Mesendoderm (in vitro differentiated cells): ENCODE measurements at regions not wholly inside any gene's neighbourhood (a gene's known extent, or its start where the extent isn't known, plus 50 kb on each side); places are given as distances from the start of the nearest gene placed in this dataset.
A peak's percentile ranks its signal among the peaks of the same experiment; 100 is the strongest.

Experiments
- DNase-seq: peaks from one replicate; pipeline ENCODE4 v3.0.0; 2013
- H2AK5ac ChIP-seq: 2 replicates; pipeline ENCODE4 v1.6.1; 2013; ENCODE audit warnings: low read length, inconsistent platforms
- H2BK120ac ChIP-seq: 2 replicates; pipeline ENCODE4 v1.6.1; 2013; ENCODE audit warnings: low read depth, mild to moderate bottlenecking, low read length, moderate library complexity, mixed read lengths
- H2BK15ac ChIP-seq: replicated peaks from 2 replicates; pipeline ENCODE4 v1.6.1; 2013; ENCODE audit warnings: low read depth, mild to moderate bottlenecking, moderate library complexity
- H2BK5ac ChIP-seq: 2 replicates; pipeline ENCODE4 v1.6.1; 2013; ENCODE audit warnings: low read length, inconsistent platforms
- H3K18ac ChIP-seq: 2 replicates; pipeline ENCODE4 v1.6.1; 2013; ENCODE audit warnings: mild to moderate bottlenecking, low read length, mixed read lengths
- H3K23ac ChIP-seq: one replicate; pipeline ENCODE4 v1.6.1; 2013; ENCODE audit warnings: low read length
- H3K27ac ChIP-seq: 2 replicates; pipeline ENCODE4 v1.5.1; 2013; ENCODE audit warnings: low read depth, mild to moderate bottlenecking, inconsistent platforms, low read length, moderate library complexity
- H3K27me3 ChIP-seq: 2 replicates; pipeline ENCODE4 v1.6.1; 2013; ENCODE audit warnings: low read length, control low read depth, mild to moderate bottlenecking, inconsistent platforms; ENCODE audit not compliant: insufficient read depth, poor library complexity
- H3K36me3 ChIP-seq: 2 replicates; pipeline ENCODE4 v1.6.1; 2013; ENCODE audit warnings: low read length, inconsistent platforms; ENCODE audit not compliant: control insufficient read depth, insufficient read depth
- H3K4ac ChIP-seq: one replicate; pipeline ENCODE4 v1.6.1; 2013; ENCODE audit warnings: low read depth, mild to moderate bottlenecking, low read length, moderate library complexity
- H3K4me1 ChIP-seq: 2 replicates; pipeline ENCODE4 v1.6.1; 2013; ENCODE audit warnings: low read depth, low read length, inconsistent platforms; ENCODE audit not compliant: control insufficient read depth
- H3K4me2 ChIP-seq: 2 replicates; pipeline ENCODE4 v1.6.1; 2013; ENCODE audit warnings: low read length
- H3K4me3 ChIP-seq: 2 replicates; pipeline ENCODE4 v1.5.1; 2013; ENCODE audit warnings: mild to moderate bottlenecking, low read length
- H3K56ac ChIP-seq: one replicate; pipeline ENCODE4 v1.6.1; 2013; ENCODE audit warnings: low read length
- H3K79me1 ChIP-seq: 2 replicates; pipeline ENCODE4 v1.6.1; 2013; ENCODE audit warnings: low read length, inconsistent platforms
- H3K79me2 ChIP-seq: 2 replicates; pipeline ENCODE4 v1.6.1; 2013; ENCODE audit warnings: mild to moderate bottlenecking, low read length; ENCODE audit not compliant: control insufficient read depth, insufficient read depth
- H3K9ac ChIP-seq: 2 replicates; pipeline ENCODE4 v1.6.1; 2013; ENCODE audit warnings: low read length, inconsistent platforms
- H4K5ac ChIP-seq: one replicate; pipeline ENCODE4 v1.6.1; 2013; ENCODE audit warnings: low read length
- H4K8ac ChIP-seq: one replicate; pipeline ENCODE4 v1.6.1; 2013; ENCODE audit warnings: low read depth, mild to moderate bottlenecking, control low read depth, low read length, moderate library complexity
- WGBS: extraction: QIAGEN DNeasy Blood & Tissue Kit; methylation state at CpG from one replicate; pipeline ENCODE4 v1.1.7; 2013; ENCODE audit warnings: low lambda C conversion rate, missing lambda C conversion rate; ENCODE audit not compliant: insufficient coverage; ENCODE audit errors: extremely low coverage; 5-methylcytosine and 5-hydroxymethylcytosine counted together

GRCh38 chr4:104795264-104795939 lies 300.7 kb upstream of the CXXC4 start:
- Histone ChIP-seq H3K27ac (no peak overlapping the region), H2BK5ac (no peak overlapping the region), H3K27me3 (no peaks in the 10 kb centered on the region), H2BK120ac (no peak overlapping the region), H4K8ac (no peak overlapping the region), H4K5ac (no peak overlapping the region), H3K79me2 (no peaks in the 10 kb centered on the region), H3K36me3 (no peaks in the 10 kb centered on the region), H3K9ac (no peak overlapping the region), H3K18ac (no peak overlapping the region), H3K4me3 (no peak overlapping the region), H3K23ac (no peak overlapping the region), H3K4me1 (no peaks in the 10 kb centered on the region), H2BK15ac (no peak overlapping the region), H3K56ac (no peak overlapping the region), H3K4ac (no peak overlapping the region), H2AK5ac (no peak overlapping the region), H3K79me1 (no peaks in the 10 kb centered on the region), H3K4me2 (no peak overlapping the region)
- DNase-seq: no peak
- WGBS: no CpG with 5 or more reads among the region's 2 CpGs

DNA sequence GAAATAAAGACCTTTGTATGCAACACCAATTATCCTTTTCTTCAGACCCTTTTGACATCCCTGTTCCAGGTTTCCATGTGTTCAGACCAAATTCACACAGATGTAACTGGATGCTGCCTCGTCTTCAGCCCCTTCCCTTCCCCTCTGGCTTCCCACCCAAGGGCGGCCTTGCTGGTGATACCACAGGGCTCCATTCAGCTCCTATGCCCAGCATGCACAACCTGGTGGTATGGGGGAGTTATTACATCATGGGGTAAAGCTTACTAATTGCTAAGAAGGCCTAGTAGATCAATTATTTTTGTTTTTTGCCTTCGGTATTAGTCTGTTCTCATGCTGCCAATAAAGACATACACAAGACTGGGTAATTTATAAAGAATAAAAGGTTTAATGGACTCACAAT lies 317.0 kb upstream of the CXXC4 start:
- Histone ChIP-seq H3K4me2 (no peak overlapping the region), H3K4me3 (no peak overlapping the region), H4K8ac (no peak overlapping the region), H3K18ac (no peak overlapping the region), H3K27me3 (no peaks in the 10 kb centered on the region), H3K36me3 (no peaks in the 10 kb centered on the region), H3K79me2 (no peaks in the 10 kb centered on the region), H3K79me1 (no peaks in the 10 kb centered on the region), H2BK15ac (no peak overlapping the region), H2BK120ac (no peak overlapping the region), H3K56ac (no peak overlapping the region), H3K9ac (no peak overlapping the region), H2AK5ac (no peak overlapping the region), H4K5ac (no peak overlapping the region), H3K4ac (no peak overlapping the region), H3K23ac (no peak overlapping the region), H2BK5ac (no peak overlapping the region), H3K27ac (no peak overlapping the region), H3K4me1 (no peaks in the 10 kb centered on the region)
- DNase-seq: peak; percentile 12
- no CpG with 5 or more reads among the region's 3 CpGs for WGBS

- H4K5ac ChIP-seq: no peak overlapping the region
- no peak overlapping the region for H2BK5ac ChIP-seq
- no peak overlapping the region for H3K4me3 ChIP-seq
- no peak overlapping the region for H3K4ac ChIP-seq
- no peaks in the 10 kb centered on the region for H3K27me3 ChIP-seq
- H3K4me1 ChIP-seq: no peaks in the 10 kb centered on the region
- H2BK120ac ChIP-seq: no peak overlapping the region
- H4K8ac ChIP-seq: no peak overlapping the region
- no peaks in the 10 kb centered on the region for H3K79me2 ChIP-seq
- H3K79me1 ChIP-seq: no peaks in the 10 kb centered on the region
- no peak overlapping the region for H3K56ac ChIP-seq
- H2AK5ac ChIP-seq: no peak overlapping the region
- no peak for DNase-seq
- WGBS: no CpG with 5 or more reads among the region's 1 CpG
- H3K27ac ChIP-seq: no peak overlapping the region
- no peak overlapping the region for H2BK15ac ChIP-seq
- no peak overlapping the region for H3K4me2 ChIP-seq
- H3K36me3 ChIP-seq: no peaks in the 10 kb centered on the region
- H3K18ac ChIP-seq: no peak overlapping the region
- no peak overlapping the region for H3K9ac ChIP-seq
- H3K23ac ChIP-seq: no peak overlapping the region
Observed at GRCh38 chr4:104815665-104816064, 321.0 kb upstream of the CXXC4 start.

GRCh38 chr4:104818579-104818978 lies 323.9 kb upstream of the CXXC4 start:
- H3K79me1 ChIP-seq: no peaks in the 10 kb centered on the region
- H2BK120ac ChIP-seq: no peak overlapping the region
- H3K79me2 ChIP-seq: no peaks in the 10 kb centered on the region
- no peak overlapping the region for H3K9ac ChIP-seq
- H3K36me3 ChIP-seq: no peaks in the 10 kb centered on the region
- no peak overlapping the region for H3K4ac ChIP-seq
- no peak overlapping the region for H4K8ac ChIP-seq
- H3K4me3 ChIP-seq: no peak overlapping the region
- H4K5ac ChIP-seq: no peak overlapping the region
- no peak overlapping the region for H2BK15ac ChIP-seq
- no CpG with 5 or more reads among the region's 4 CpGs for WGBS
- no peak overlapping the region for H3K18ac ChIP-seq
- H3K4me1 ChIP-seq: no peaks in the 10 kb centered on the region
- no peak overlapping the region for H3K56ac ChIP-seq
- no peak overlapping the region for H3K27ac ChIP-seq
- H3K4me2 ChIP-seq: no peak overlapping the region
- H2AK5ac ChIP-seq: no peak overlapping the region
- H2BK5ac ChIP-seq: no peak overlapping the region
- no peak overlapping the region for H3K23ac ChIP-seq
- H3K27me3 ChIP-seq: no peaks in the 10 kb centered on the region
- no peak for DNase-seq

DNA sequence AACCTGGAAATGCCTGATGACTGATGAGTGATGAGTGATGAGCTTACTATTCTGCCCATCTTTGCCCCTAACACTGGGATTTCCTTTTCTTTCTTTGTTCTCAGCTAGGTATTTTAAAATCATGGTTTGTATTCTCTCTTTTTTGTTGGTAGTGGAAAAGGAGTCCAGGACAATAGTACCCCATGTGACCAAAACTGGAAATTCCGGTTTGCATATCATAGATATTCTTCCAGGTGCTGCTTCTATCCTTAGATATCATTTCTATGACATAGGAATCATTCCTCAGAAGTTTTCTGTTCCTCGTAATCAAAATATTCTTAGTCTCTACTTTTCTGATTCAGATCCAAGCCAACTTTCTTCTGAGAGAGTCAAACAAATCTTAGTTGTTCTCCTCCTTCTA lies 320.5 kb upstream of the TET2 start:
- Histone ChIP-seq H2BK15ac (no peak overlapping the region), H3K9ac (no peak overlapping the region), H3K79me1 (no peaks in the 10 kb centered on the region), H3K27me3 (no peaks in the 10 kb centered on the region), H3K18ac (no peak overlapping the region), H3K4me3 (no peak overlapping the region), H3K56ac (no peak overlapping the region), H3K23ac (no peak overlapping the region), H3K4ac (no peak overlapping the region), H2BK120ac (no peak overlapping the region), H3K79me2 (no peaks in the 10 kb centered on the region), H4K5ac (no peak overlapping the region), H2BK5ac (no peak overlapping the region), H3K4me1 (no peaks in the 10 kb centered on the region), H3K36me3 (no peaks in the 10 kb centered on the region), H2AK5ac (no peak overlapping the region), H4K8ac (no peak overlapping the region), H3K4me2 (no peak overlapping the region), H3K27ac (no peak overlapping the region)
- DNase-seq: no peak
- no CpG with 5 or more reads among the region's 2 CpGs for WGBS

DNA sequence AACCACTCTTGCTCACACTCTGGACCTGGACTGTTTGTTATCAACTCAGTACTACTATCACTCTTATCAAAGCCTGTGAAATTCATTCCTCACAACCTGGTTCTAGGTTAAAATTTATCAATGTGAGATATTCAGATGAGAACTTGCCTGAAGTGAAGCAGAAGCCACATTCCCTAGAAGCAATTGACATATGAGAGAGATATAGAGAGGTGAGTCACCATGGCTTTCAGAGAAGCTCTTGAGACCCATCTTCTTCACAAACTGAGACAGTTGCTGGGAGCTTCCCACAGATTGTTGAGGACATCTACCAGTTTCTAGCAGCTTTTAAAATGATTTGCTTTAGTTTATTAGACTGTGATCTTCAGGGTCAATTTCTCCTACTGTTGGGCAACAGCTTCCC lies 316.9 kb upstream of the TET2 start:
- H3K23ac ChIP-seq: no peak overlapping the region
- DNase-seq: peak; percentile 6
- no peaks in the 10 kb centered on the region for H3K79me2 ChIP-seq
- no peak overlapping the region for H2BK120ac ChIP-seq
- H3K4me1 ChIP-seq: no peaks in the 10 kb centered on the region
- H4K5ac ChIP-seq: no peak overlapping the region
- H3K4me2 ChIP-seq: no peak overlapping the region
- H3K27me3 ChIP-seq: no peaks in the 10 kb centered on the region
- no peak overlapping the region for H2BK15ac ChIP-seq
- no peaks in the 10 kb centered on the region for H3K36me3 ChIP-seq
- no peak overlapping the region for H3K18ac ChIP-seq
- no peak overlapping the region for H3K4me3 ChIP-seq
- no peak overlapping the region for H3K56ac ChIP-seq
- H2AK5ac ChIP-seq: no peak overlapping the region
- no peak overlapping the region for H3K9ac ChIP-seq
- no peak overlapping the region for H4K8ac ChIP-seq
- no peaks in the 10 kb centered on the region for H3K79me1 ChIP-seq
- no peak overlapping the region for H3K4ac ChIP-seq
- H3K27ac ChIP-seq: no peak overlapping the region
- H2BK5ac ChIP-seq: no peak overlapping the region
